C4-2B (cell line): ENCODE measurements at regions not wholly inside any gene's neighbourhood (a gene's known extent, or its start where the extent isn't known, plus 50 kb on each side); places are given as distances from the start of the nearest gene placed in this dataset.

Experiments
- ZFX ChIP-seq: fragments of 450-650 bp; IDR thresholded peaks from 2 replicates; pipeline ENCODE4 v1.6.1; 2017
- TF ChIP-seq, protein P1 (sequence below): fragments of 450-650 bp; conservative IDR thresholded peaks from 2 replicates; pipeline ENCODE4 v1.5.1; 2017; ENCODE audit warnings: mild to moderate bottlenecking

DNA sequence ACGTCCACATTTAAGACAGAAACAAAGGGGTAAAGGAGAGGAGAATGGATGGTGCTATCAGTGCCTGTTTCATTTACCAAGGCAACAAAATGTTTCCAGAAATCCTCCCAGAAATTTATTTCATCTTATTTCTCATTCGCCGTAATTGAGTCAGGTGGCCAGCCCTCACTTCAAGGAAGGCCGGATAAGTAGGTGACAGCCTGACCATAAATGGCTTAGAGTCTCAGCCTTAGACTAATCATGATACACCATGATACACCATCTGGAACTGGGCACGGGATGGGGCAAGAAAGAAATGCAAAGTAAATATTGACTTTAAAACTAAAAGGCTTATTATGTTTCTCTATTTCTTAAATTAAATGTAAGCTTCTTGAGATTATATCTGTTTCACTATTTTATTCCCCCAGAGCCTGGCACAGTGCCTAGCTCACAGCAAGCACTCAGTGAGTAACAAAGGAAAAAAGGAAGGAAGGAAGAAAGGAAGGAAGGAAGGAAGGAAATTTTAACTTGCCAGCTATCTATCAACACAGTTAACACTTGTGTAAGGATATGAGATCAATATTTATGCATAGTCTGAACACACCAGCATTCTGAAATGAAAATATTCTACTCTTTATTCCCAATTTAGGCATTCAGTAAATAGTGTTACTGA, 106.1 kb upstream of the FSCB start:
- TF ChIP-seq, protein P1, sequence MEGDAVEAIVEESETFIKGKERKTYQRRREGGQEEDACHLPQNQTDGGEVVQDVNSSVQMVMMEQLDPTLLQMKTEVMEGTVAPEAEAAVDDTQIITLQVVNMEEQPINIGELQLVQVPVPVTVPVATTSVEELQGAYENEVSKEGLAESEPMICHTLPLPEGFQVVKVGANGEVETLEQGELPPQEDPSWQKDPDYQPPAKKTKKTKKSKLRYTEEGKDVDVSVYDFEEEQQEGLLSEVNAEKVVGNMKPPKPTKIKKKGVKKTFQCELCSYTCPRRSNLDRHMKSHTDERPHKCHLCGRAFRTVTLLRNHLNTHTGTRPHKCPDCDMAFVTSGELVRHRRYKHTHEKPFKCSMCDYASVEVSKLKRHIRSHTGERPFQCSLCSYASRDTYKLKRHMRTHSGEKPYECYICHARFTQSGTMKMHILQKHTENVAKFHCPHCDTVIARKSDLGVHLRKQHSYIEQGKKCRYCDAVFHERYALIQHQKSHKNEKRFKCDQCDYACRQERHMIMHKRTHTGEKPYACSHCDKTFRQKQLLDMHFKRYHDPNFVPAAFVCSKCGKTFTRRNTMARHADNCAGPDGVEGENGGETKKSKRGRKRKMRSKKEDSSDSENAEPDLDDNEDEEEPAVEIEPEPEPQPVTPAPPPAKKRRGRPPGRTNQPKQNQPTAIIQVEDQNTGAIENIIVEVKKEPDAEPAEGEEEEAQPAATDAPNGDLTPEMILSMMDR: no peak
- TF ChIP-seq ZFX: no peak
